Stomach smooth muscle (tissue), 2 donors: ENCODE measurements at regions not wholly inside any gene's neighbourhood (a gene's known extent, or its start where the extent isn't known, plus 50 kb on each side); places are given as distances from the start of the nearest gene placed in this dataset.
"Not testable (repeated sequence)": the region's sequence is repeated elsewhere in the genome, so short reads cannot be mapped to it uniquely, and the experiment has no call there.

Experiments used
- H3K27ac ChIP-seq: one replicate; pipeline ENCODE4 v1.7.0; 2013; ENCODE audit warnings: mild to moderate bottlenecking, low read length, inconsistent platforms
- H3K27me3 ChIP-seq, 2 donors: one replicate each; pipeline ENCODE4 v1.7.0; 2013; ENCODE audit warnings: low read length in 2 of 2; ENCODE audit not compliant: insufficient read depth in 2 of 2, control insufficient read depth in 1 of 2
- H3K36me3 ChIP-seq, 2 donors: one replicate each; pipeline ENCODE4 v1.7.0; 2013; ENCODE audit warnings: low read length in 2 of 2; ENCODE audit not compliant: control insufficient read depth in 2 of 2, insufficient read depth in 2 of 2
- H3K4me1 ChIP-seq: one replicate; pipeline ENCODE4 v1.7.0; 2013; ENCODE audit warnings: low read length; ENCODE audit not compliant: control insufficient read depth, insufficient read depth
- H3K4me3 ChIP-seq, 2 donors: one replicate each; pipeline ENCODE4 v1.7.0; 2013; ENCODE audit warnings: low read length in 2 of 2
- H3K9ac ChIP-seq, 2 donors: one replicate each; pipeline ENCODE4 v1.7.0; 2013; ENCODE audit warnings: low read length in 2 of 2, mild to moderate bottlenecking in 1 of 2
- H3K9me3 ChIP-seq, 2 donors: one replicate each; pipeline ENCODE4 v1.7.0; 2013; ENCODE audit warnings: low read length in 2 of 2; ENCODE audit not compliant: control insufficient read depth in 2 of 2
- donor health status: healthy.
- donor health status: Pancreatic carcinoma.

GRCh38 chr6:141833001-141833655, 299.6 kb upstream of the GJE1 start:
- Histone ChIP-seq H3K4me3 (no peak overlapping the region), H3K4me1 (no peaks in the 10 kb centered on the region), H3K36me3 (no peaks in the 10 kb centered on the region), H3K9me3 (no peaks in the 10 kb centered on the region), H3K27ac (no peak overlapping the region), H3K27me3 (no peaks in the 10 kb centered on the region), H3K9ac (no peak overlapping the region)

DNA sequence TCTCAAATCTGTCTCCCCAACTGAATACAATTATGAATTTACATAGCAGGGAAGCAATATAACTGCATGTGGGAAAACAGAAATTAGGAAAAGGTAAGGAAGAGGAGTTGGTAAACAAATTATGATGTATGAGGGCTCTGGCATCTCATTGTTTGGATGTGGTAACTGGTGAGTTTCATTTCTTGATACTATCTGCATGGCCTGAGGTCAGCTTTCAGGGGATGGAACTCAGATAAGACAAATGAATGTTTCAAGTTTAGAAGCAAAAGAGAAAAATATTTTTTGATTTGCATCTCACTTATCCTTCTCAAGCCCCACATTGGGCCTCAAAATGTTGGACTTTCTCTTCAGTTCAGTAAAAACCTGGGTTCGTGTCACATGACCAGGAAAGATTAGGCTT, 302.2 kb upstream of the GJE1 start:
- Histone ChIP-seq H3K4me3 (no peak overlapping the region), H3K27ac (no peak overlapping the region), H3K9ac (no peak overlapping the region), H3K27me3 (no peaks in the 10 kb centered on the region), H3K4me1 (no peaks in the 10 kb centered on the region), H3K9me3 (no peaks in the 10 kb centered on the region), H3K36me3 (no peaks in the 10 kb centered on the region)

DNA sequence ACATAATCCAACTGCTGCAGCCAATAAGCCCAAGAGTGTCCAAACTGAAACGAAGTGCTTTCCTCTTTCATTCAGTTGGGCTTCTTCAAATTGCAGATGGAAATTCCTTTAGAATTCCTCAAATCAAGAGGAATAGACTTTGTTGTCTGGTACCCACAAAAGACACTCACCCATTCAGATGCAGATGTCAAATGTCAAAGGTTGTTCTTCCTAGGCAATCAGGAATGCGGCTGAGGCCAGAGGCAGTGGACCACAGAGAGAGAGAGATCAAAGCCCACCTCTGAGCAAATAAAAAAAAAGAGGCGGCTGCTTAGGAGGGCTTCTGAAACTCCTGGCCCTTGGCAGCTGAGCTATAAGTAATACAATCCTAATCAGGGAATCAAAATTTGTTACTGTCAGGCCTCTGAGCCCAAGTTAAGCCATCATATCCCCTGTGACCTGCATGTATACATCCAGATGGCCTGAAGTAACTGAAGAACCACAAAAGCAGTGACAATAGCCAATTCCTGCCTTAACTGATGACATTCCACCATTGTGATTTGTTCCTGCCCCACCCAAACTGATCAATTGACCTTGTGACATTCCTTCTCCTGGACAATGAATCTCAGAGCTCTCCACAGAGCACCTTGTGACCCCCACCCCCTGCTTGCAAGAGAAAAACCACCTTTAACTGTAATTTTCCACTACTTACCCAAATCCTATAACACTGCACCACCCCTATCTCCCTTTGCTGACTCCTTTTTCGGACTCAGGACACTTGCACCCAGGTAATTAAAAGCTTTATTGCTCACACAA, 303.0 kb upstream of the GJE1 start:
- Histone ChIP-seq H3K27me3 (no peaks in the 10 kb centered on the region), H3K9ac (no peak overlapping the region), H3K4me3 (no peak overlapping the region), H3K4me1 (no peaks in the 10 kb centered on the region), H3K36me3 (no peaks in the 10 kb centered on the region), H3K9me3 (no peaks in the 10 kb centered on the region), H3K27ac (no peak overlapping the region)

DNA sequence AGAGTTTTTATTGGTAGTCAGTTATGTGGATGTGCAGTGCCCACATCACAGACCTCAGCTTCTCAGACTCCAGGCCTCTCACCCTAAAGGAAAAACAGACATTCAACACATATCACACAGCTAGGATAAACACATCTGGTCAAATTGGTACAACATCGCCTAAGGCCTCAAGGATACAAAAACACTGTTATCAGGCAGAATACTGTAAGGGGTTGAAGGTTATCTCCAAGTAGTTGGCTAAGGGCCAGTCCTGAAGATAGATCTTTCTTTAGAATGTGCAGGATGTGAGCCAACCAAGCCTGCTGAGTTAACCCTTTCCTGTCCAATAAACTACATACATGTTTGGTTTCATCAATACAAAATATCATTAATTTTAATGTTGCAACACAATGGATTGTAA, 308.4 kb upstream of the GJE1 start:
- Histone ChIP-seq H3K27me3 (no peaks in the 10 kb centered on the region), H3K27ac (no peak overlapping the region), H3K9ac (no peak overlapping the region), H3K9me3 (peaks cover 2 to 4% of the 10 kb centered on the region in 2 donors), H3K4me1 (no peaks in the 10 kb centered on the region), H3K4me3 (no peak overlapping the region), H3K36me3 (no peaks in the 10 kb centered on the region)

DNA sequence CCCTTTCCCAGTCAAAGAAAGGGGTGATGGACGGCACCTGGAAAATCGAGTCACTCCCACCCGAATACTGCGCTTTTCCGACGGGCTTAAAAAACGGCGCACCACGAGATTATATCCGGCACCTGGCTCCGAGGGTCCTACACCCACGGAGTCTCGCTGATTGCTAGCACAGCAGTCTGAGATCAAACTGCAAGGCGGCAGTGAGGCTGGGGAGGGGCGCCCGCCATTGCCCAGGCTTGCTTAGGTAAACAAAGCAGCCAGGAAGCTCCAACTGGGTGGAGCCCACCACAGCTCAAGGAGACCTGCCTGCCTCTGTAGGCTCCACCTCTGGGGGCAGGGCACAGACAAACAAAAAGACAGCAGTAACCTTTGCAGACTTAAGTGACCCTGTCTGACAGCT, 317.7 kb upstream of the GJE1 start:
- H3K27ac ChIP-seq, H3K36me3 ChIP-seq, H3K9me3 ChIP-seq, H3K27me3 ChIP-seq, H3K4me3 ChIP-seq, H3K9ac ChIP-seq, H3K4me1 ChIP-seq: not testable (repeated sequence)

DNA sequence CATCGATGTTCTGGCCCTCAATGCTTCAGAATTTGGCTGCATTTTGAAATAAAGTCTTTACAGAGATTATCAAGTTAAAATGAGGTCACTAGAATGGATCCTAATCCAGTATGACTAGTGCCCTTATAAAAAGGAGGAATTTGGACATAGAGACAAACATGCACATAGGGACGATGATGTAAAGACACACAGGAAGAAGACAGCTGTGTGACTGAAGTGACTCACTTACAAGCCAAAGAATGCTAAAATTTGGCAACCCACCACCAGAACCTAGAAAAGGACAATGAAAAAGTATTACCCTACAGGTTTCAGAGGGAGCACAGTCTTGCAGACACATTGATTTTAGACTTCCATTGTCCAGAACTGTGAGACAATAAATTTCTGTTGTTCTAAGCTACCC, 322.8 kb upstream of the GJE1 start:
- Histone ChIP-seq H3K4me3 (no peak overlapping the region), H3K36me3 (no peaks in the 10 kb centered on the region), H3K9me3 (no peaks in the 10 kb centered on the region), H3K9ac (no peak overlapping the region), H3K4me1 (no peaks in the 10 kb centered on the region), H3K27me3 (no peaks in the 10 kb centered on the region), H3K27ac (no peak overlapping the region)

DNA sequence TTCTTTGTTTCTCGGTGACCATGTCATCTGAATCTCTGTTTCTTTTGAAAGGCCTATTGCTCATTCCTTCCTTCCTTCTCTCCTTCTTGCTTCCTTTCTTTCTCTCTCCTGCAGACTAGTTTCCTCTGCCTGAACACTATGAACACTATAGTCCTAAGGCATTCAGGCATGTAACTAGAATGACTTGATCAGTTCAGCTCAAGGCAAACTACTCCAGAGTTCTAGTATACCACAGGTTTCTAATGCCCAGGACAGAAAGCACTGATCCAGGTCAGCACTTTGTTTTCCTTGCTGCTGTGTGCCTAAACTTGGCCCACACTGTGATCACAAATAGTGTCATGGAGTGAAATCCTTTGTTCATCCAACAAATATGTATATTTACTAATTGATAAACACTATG, 324.1 kb upstream of the GJE1 start:
- H3K4me3 ChIP-seq, result no peak overlapping the region
- no peak overlapping the region for H3K27ac ChIP-seq
- H3K4me1 ChIP-seq, result no peaks in the 10 kb centered on the region
- H3K9me3 ChIP-seq, result no peaks in the 10 kb centered on the region
- H3K36me3 ChIP-seq, result no peaks in the 10 kb centered on the region
- no peak overlapping the region for H3K9ac ChIP-seq
- no peaks in the 10 kb centered on the region for H3K27me3 ChIP-seq

DNA sequence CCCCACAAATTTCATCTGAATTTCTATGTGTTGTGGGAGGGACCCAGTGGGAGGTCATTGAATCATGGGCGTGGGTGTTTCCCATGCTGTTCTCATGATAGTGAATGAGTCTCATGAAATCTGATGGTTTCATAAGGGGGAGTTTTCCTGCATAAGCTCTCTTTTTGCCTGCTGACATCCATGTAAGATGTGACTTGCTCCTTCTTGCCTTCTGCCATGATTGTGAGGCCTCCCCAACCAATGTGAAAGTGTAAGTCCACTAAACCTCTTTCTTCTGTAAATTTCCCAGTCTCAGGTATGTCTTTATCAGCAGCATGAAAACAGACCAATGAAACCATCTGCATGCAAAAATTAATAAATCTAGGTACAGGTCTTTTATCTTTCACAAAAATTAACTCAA, 331.8 kb upstream of the GJE1 start:
- H3K4me3 ChIP-seq, H3K36me3 ChIP-seq, H3K27ac ChIP-seq, H3K9ac ChIP-seq, H3K27me3 ChIP-seq, H3K4me1 ChIP-seq, H3K9me3 ChIP-seq: not testable (repeated sequence)

- H3K4me1 ChIP-seq, result no peaks in the 10 kb centered on the region
- H3K27ac ChIP-seq, result no peak overlapping the region
- H3K4me3 ChIP-seq, result no peak overlapping the region
- H3K9ac ChIP-seq, result no peak overlapping the region
- no peaks in the 10 kb centered on the region for H3K36me3 ChIP-seq
- no peaks in the 10 kb centered on the region for H3K9me3 ChIP-seq
- no peaks in the 10 kb centered on the region for H3K27me3 ChIP-seq
Measured at GRCh38 chr6:141790921-141791320, 341.8 kb upstream of the GJE1 start.

DNA sequence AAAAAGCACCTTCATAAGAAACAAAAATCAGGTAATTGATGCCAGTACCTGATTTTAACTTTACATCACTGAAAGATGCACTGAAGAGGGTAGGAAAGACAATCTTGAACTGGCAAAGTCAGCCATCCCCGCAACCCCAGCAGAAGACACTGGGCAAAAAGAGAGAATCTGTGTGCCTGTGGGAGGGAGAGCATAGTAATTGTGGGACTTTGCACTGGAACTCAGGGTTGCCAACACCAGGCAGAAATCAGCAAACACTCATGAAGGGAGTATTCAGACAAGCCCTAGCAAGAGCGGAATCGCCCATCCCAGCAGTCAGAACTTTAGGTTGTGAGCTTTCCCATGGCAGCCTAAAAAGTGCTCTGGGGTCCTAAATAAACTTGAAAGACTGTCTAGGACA, 344.6 kb upstream of the GJE1 start:
- H3K9me3 ChIP-seq, result no peaks in the 10 kb centered on the region
- no peaks in the 10 kb centered on the region for H3K27me3 ChIP-seq
- no peak overlapping the region for H3K27ac ChIP-seq
- no peaks in the 10 kb centered on the region for H3K36me3 ChIP-seq
- H3K9ac ChIP-seq, result no peak overlapping the region
- H3K4me1 ChIP-seq, result no peaks in the 10 kb centered on the region
- H3K4me3 ChIP-seq, result no peak overlapping the region

GRCh38 chr6:141783585-141783984, 349.1 kb upstream of the GJE1 start:
- Histone ChIP-seq H3K9me3 (no peaks in the 10 kb centered on the region), H3K36me3 (no peaks in the 10 kb centered on the region), H3K27me3 (no peaks in the 10 kb centered on the region), H3K4me1 (no peaks in the 10 kb centered on the region), H3K4me3 (no peak overlapping the region), H3K9ac (no peak overlapping the region), H3K27ac (no peak overlapping the region)
